HEK293T (cell line): ENCODE measurements at regions not wholly inside any gene's neighbourhood (a gene's known extent, or its start where the extent isn't known, plus 50 kb on each side); places are given as distances from the start of the nearest gene placed in this dataset.

Experiments
- BHLHE40 ChIP-seq: fragments of 450-650 bp; IDR thresholded peaks from 2 replicates; pipeline ENCODE4 v1.6.1; 2016; ENCODE audit warnings: mild to moderate bottlenecking, moderate library complexity, borderline replicate concordance
- FOXA1 ChIP-seq: fragments of 450-650 bp; IDR thresholded peaks from 2 replicates; pipeline ENCODE4 v1.6.1; 2016; ENCODE audit warnings: mild to moderate bottlenecking
- FOXK2 ChIP-seq: fragments of 450-650 bp; IDR thresholded peaks from 2 replicates; pipeline ENCODE4 v1.6.1; 2016; ENCODE audit warnings: mild to moderate bottlenecking
- FOXM1 ChIP-seq: fragments of 450-650 bp; IDR thresholded peaks from 2 replicates; pipeline ENCODE4 v1.6.1; 2017; ENCODE audit warnings: mild to moderate bottlenecking, borderline replicate concordance
- HDGF ChIP-seq: fragments of 450-650 bp; IDR thresholded peaks from 2 replicates; pipeline ENCODE4 v1.6.1; 2017; ENCODE audit warnings: antibody characterized with exemption, borderline replicate concordance
- PKNOX1 ChIP-seq: fragments of 450-650 bp; IDR thresholded peaks from 2 replicates; pipeline ENCODE4 v1.6.1; 2016
- SP1 ChIP-seq: fragments of 450-650 bp; IDR thresholded peaks from 2 replicates; pipeline ENCODE4 v1.6.1; 2017
- SUZ12 ChIP-seq: fragments of 450-650 bp; IDR thresholded peaks from 2 replicates; pipeline ENCODE4 v1.6.1; 2016; ENCODE audit warnings: mild to moderate bottlenecking
- TARDBP ChIP-seq: fragments of 450-650 bp; IDR thresholded peaks from 2 replicates; pipeline ENCODE4 v1.6.1; 2016
- ZNF384 ChIP-seq: fragments of 450-650 bp; IDR thresholded peaks from 2 replicates; pipeline ENCODE4 v1.6.1; 2016

DNA sequence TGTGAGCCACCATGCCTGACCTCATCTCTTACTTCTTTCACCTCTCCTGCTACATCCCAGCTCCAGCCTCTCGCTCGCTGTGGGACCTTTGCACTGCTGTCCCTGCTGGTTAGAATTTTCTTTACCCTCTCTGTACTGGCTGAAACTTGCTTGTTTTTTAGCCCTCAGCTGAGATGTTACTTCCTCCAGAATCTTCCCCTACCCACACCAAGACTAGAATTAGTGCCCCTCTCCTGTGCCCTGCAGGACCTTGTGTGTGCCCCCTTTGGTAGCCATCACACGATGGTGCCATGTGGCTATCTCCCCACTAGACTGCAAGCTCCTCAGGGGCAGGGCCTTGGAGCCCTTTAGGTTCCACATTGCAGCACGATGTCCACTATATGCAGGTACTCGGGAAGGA, 84.1 kb downstream of the AIPL1 start:
- TF ChIP-seq PKNOX1 (no peak), ZNF384 (no peak), FOXA1 (no peak), SUZ12 (no peak), BHLHE40 (no peak), SP1 (no peak), FOXK2 (no peak), FOXM1 (no peak), TARDBP (no peak), HDGF (no peak)
